Stomach (tissue), 4 donors: ENCODE measurements at regions not wholly inside any gene's neighbourhood (a gene's known extent, or its start where the extent isn't known, plus 50 kb on each side); places are given as distances from the start of the nearest gene placed in this dataset.
"Not testable (repeated sequence)": the region's sequence is repeated elsewhere in the genome, so short reads cannot be mapped to it uniquely, and the experiment has no call there.

Experiments used
- CTCF ChIP-seq, 7 experiments: fragments of 450-650 bp in 4 of 7; fragments of 200-600 bp in 3 of 7; sonication (generic) in 3 of 7; IDR thresholded peaks; one replicate each; pipeline ENCODE4 v1.5.1; 2016 to 2019; ENCODE audit warnings: antibody characterized with exemption in 7 of 7, control low read depth in 2 of 7, mild to moderate bottlenecking in 1 of 7
- EP300 ChIP-seq: sonication (generic); formaldehyde crosslinking; IDR thresholded peaks from one replicate; pipeline ENCODE4 v1.6.1; 2017; ENCODE audit warnings: antibody characterized with exemption
- POLR2A ChIP-seq, 4 donors: fragments of 450-650 bp; IDR thresholded peaks; one replicate each; pipeline ENCODE4 v1.6.1; 2016; ENCODE audit warnings: antibody characterized with exemption in 4 of 4, control low read depth in 2 of 4, mild to moderate bottlenecking in 1 of 4, moderate library complexity in 1 of 4
- POLR2AphosphoS5 ChIP-seq, 3 donors: sonication (generic); formaldehyde crosslinking; IDR thresholded peaks; one replicate each; pipeline ENCODE4 v1.6.1; 2016; ENCODE audit warnings: antibody characterized with exemption in 3 of 3

GRCh38 chr4:49618436-49618835, 632.4 kb downstream of the CWH43 start:
- TF ChIP-seq EP300; CTCF (IDR thresholded peaks at IDR 0.05); POLR2A (IDR thresholded peaks at IDR 0.05); POLR2AphosphoS5 (IDR thresholded peaks at IDR 0.05): not testable (repeated sequence)
